ENCODE measurements at regions not wholly inside any gene's neighbourhood (a gene's known extent, or its start where the extent isn't known, plus 50 kb on each side); places are given as distances from the start of the nearest gene placed in this dataset.

- TF ChIP-seq EP300 (IDR thresholded peaks at IDR 0.05) (no peak), CTCF (IDR thresholded peaks at IDR 0.05) (no peak), POLR2AphosphoS5 (IDR thresholded peaks at IDR 0.05) (no peak), POLR2A (IDR thresholded peaks at IDR 0.05) (no peak)
- Histone ChIP-seq H3K36me3 (no peaks in the 10 kb centered on the region), H3K27ac (no peak overlapping the region), H3K4me1 (no peaks in the 10 kb centered on the region), H3K9me3 (no peaks in the 10 kb centered on the region), H3K27me3 (no peaks in the 10 kb centered on the region), H3K4me3 (no peak overlapping the region)
- intact Hi-C loops (cut with DNase I; ENCODE audit: low total_unique reads), result no loop called here
- no peak for DNase-seq
Observed at GRCh38 chr16:59740858-59741257, 1006.7 kb upstream of the GOT2 start.

- no peaks in the 10 kb centered on the region for H3K36me3 ChIP-seq
- H3K9me3 ChIP-seq, result no peaks in the 10 kb centered on the region
- H3K27me3 ChIP-seq, result no peaks in the 10 kb centered on the region
- intact Hi-C loops (cut with DNase I; ENCODE audit: low total_unique reads), result no loop called here
- WGBS, 5 donors, result 33 to 61% (median 43%) methylated on average over 1 of the region's 1 CpG
- DNase-seq, result no peak
- TF ChIP-seq POLR2A (IDR thresholded peaks at IDR 0.05) (no peak), POLR2AphosphoS5 (IDR thresholded peaks at IDR 0.05) (no peak), CTCF (IDR thresholded peaks at IDR 0.05) (no peak), EP300 (IDR thresholded peaks at IDR 0.05) (no peak)
- H3K27ac ChIP-seq, result no peak overlapping the region
- no peaks in the 10 kb centered on the region for H3K4me1 ChIP-seq
- H3K4me3 ChIP-seq, result no peak overlapping the region
Observed at GRCh38 chr16:59737274-59737673, 1003.2 kb upstream of the GOT2 start.

GRCh38 chr16:59733321-59733720 lies 999.2 kb upstream of the GOT2 start:
- H3K27ac ChIP-seq, result no peak overlapping the region
- H3K4me1 ChIP-seq, result no peaks in the 10 kb centered on the region
- H3K9me3 ChIP-seq, result peaks cover 0 to 10% (median 5%) of the 10 kb centered on the region in 4 donors
- no peaks in the 10 kb centered on the region for H3K36me3 ChIP-seq
- intact Hi-C loops (cut with DNase I; ENCODE audit: low total_unique reads), result no loop called here
- no peak overlapping the region for H3K4me3 ChIP-seq
- H3K27me3 ChIP-seq, result no peaks in the 10 kb centered on the region
- no peak for TF ChIP-seq EP300 (IDR thresholded peaks at IDR 0.05)
- no peak for TF ChIP-seq POLR2A (IDR thresholded peaks at IDR 0.05)
- TF ChIP-seq CTCF (IDR thresholded peaks at IDR 0.05), result no peak
- no peak for TF ChIP-seq POLR2AphosphoS5 (IDR thresholded peaks at IDR 0.05)
- DNase-seq, result peak in 1 of 2 donors; percentile 1

- Histone ChIP-seq H3K4me1 (no peaks in the 10 kb centered on the region), H3K9me3 (peaks cover 0 to 10% (median 5%) of the 10 kb centered on the region in 4 donors), H3K4me3 (no peak overlapping the region), H3K27me3 (no peaks in the 10 kb centered on the region), H3K36me3 (no peaks in the 10 kb centered on the region), H3K27ac (no peak overlapping the region)
- WGBS, 5 donors, result 83 to 100% (median 89%) methylated on average over 2 to 3 of the region's 3 CpGs
- intact Hi-C loops (cut with DNase I; ENCODE audit: low total_unique reads), result no loop called here
- DNase-seq, result no peak
- no peak for TF ChIP-seq POLR2A (IDR thresholded peaks at IDR 0.05)
- TF ChIP-seq POLR2AphosphoS5 (IDR thresholded peaks at IDR 0.05), result no peak
- TF ChIP-seq EP300 (IDR thresholded peaks at IDR 0.05), result no peak
- no peak for TF ChIP-seq CTCF (IDR thresholded peaks at IDR 0.05)
Observed at GRCh38 chr16:59729613-59730012, 995.5 kb upstream of the GOT2 start.

Data from stomach (tissue), 8 donors.